HG03571 (cell line): ENCODE measurements at regions not wholly inside any gene's neighbourhood (a gene's known extent, or its start where the extent isn't known, plus 50 kb on each side); places are given as distances from the start of the nearest gene placed in this dataset.
"Not testable (repeated sequence)": the region's sequence is repeated elsewhere in the genome, so short reads cannot be mapped to it uniquely, and the experiment has no call there.

ENCODE experiments used
- ATAC-seq: cut with Tn5 transposase; IDR thresholded peaks from one replicate; pipeline ENCODE4 v1.9.1; 2021; ENCODE audit not compliant: unreplicated experiment

GRCh38 chr12:25682421-25682820 lies 129.3 kb upstream of the LMNTD1 start:
- ATAC-seq: no peak

- ATAC-seq: no peak
Measured at GRCh38 chr12:25684070-25684469, 131.0 kb upstream of the LMNTD1 start.

- no peak for ATAC-seq
Measured at GRCh38 chr12:25686351-25686750, 133.3 kb upstream of the LMNTD1 start.

GRCh38 chr12:25687226-25687625 lies 134.1 kb upstream of the LMNTD1 start:
- ATAC-seq: no peak

- not testable (repeated sequence) for ATAC-seq
Measured at GRCh38 chr12:25688851-25689250, 135.8 kb upstream of the LMNTD1 start.

- ATAC-seq: no peak
Measured at GRCh38 chr12:25689996-25690501, 137.0 kb upstream of the LMNTD1 start.

GRCh38 chr12:25690996-25691864 lies 138.1 kb upstream of the LMNTD1 start:
- ATAC-seq: no peak

GRCh38 chr12:25691865-25692114 lies 138.7 kb upstream of the LMNTD1 start:
- no peak for ATAC-seq

- ATAC-seq: no peak
Measured at GRCh38 chr12:25692115-25693035, 139.3 kb upstream of the LMNTD1 start.

- ATAC-seq: no peak
Measured at GRCh38 chr12:25694072-25694471, 141.0 kb upstream of the LMNTD1 start.

- ATAC-seq: no peak
Measured at GRCh38 chr12:25695574-25695973, 142.5 kb upstream of the LMNTD1 start.

GRCh38 chr12:25698772-25699171 lies 145.7 kb upstream of the LMNTD1 start:
- no peak for ATAC-seq

- no peak for ATAC-seq
Measured at GRCh38 chr12:25699454-25699853, 146.4 kb upstream of the LMNTD1 start.

GRCh38 chr12:25701290-25701689 lies 148.2 kb upstream of the LMNTD1 start:
- ATAC-seq: no peak

- no peak for ATAC-seq
Measured at GRCh38 chr12:25702553-25702952, 149.5 kb upstream of the LMNTD1 start.

GRCh38 chr12:25705261-25705660 lies 152.2 kb upstream of the LMNTD1 start:
- ATAC-seq: no peak

- ATAC-seq: not testable (repeated sequence)
Measured at GRCh38 chr12:25706646-25707045, 153.6 kb upstream of the LMNTD1 start.

- ATAC-seq: no peak
Measured at GRCh38 chr12:25707056-25707455, 154.0 kb upstream of the LMNTD1 start.

GRCh38 chr12:25708661-25709060 lies 155.6 kb upstream of the LMNTD1 start:
- no peak for ATAC-seq

- no peak for ATAC-seq
Measured at GRCh38 chr12:25710128-25710527, 157.0 kb upstream of the LMNTD1 start.

GRCh38 chr12:25710938-25711605 lies 158.0 kb upstream of the LMNTD1 start:
- ATAC-seq: not testable (repeated sequence)
